ENCODE measurements at regions not wholly inside any gene's neighbourhood (a gene's known extent, or its start where the extent isn't known, plus 50 kb on each side); places are given as distances from the start of the nearest gene placed in this dataset.

DNA sequence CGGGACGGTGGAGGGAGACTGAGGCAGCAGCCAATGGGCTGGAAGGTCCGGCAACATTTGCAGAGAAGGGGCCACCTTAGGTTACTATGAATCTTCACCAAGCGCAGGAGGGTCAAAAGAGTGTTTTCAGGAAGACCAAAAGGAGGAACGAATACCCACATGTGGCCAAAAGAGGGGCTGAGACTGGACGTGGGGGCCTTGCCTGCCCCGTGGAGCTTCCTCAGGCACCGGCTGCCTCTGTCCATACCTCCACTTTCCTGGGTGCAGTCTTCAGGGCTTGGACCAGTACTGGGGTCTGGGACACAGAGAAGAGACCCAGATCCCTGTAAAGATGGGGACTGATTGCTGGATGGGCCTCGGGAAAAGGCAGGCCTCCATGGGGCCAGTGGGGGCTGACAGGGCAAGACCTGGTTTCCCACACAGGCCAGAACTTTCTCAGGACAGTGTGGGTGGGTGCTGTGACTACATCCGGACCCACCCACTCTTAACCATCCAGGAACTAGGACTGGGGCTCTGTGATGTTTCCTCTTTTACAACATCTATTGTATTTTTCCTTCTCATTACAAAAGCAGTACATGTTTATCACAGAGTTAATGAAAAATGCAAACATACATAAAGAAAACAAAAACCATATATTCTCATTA, 294.7 kb downstream of the ZSWIM6 start:
- Histone ChIP-seq H4K91ac (replicated peaks; ENCODE audit: insufficient read length, low read length) (no peak overlapping the region), H4K20me1 (replicated peaks in 1 of 2; ENCODE audit: control insufficient read depth in 1 of 2, insufficient read depth in 2 of 2, low read length in 2 of 2) (no peaks in the 10 kb centered on the region), H3K56ac (replicated peaks; ENCODE audit: insufficient read length, low read depth, low read length) (no peak overlapping the region), H2AK5ac (ENCODE audit: low read depth, low read length) (no peak overlapping the region), H3K9me3 (ENCODE audit: insufficient read depth in 2 of 2, low read depth in 1 of 2, low read length in 1 of 2) (no peaks in the 10 kb centered on the region), H3K79me1 (ENCODE audit: low read depth, low read length) (no peaks in the 10 kb centered on the region), H2BK120ac (replicated peaks; ENCODE audit: low read depth, low read length) (no peak overlapping the region), H3K23me2 (ENCODE audit: low read depth, low read length) (peaks cover 7% of the 10 kb centered on the region; the same call in 1 of the 2 replicates), H2BK12ac (ENCODE audit: low read depth, low read length) (0 out of 2 replicates have a peak overlapping the region, but pooled peaks have one; percentile 68), H3K4me1 (replicated peaks in 1 of 4; ENCODE audit: control insufficient read depth in 3 of 4, insufficient read depth in 4 of 4, low read length in 3 of 4) (peaks cover 7 to 9% (median 8%) of the 10 kb centered on the region in 4 experiments; a peak in 6 of 7 replicates), H3K4me3 (ENCODE audit: extremely low read depth in 1 of 4, insufficient read depth in 2 of 4, low read depth in 3 of 4, low read length in 4 of 4) (peak overlapping the region in 3 of 4 experiments; percentile 40 to 69 (median 53); a peak in 4 of 8 replicates), H4K8ac (ENCODE audit: extremely low read depth, insufficient read depth, low read length) (peak overlapping the region; percentile 3; the same call in 1 of the 2 replicates), H3K27me3 (replicated peaks in 1 of 4; ENCODE audit: control insufficient read depth in 3 of 4, extremely low read depth in 1 of 4, insufficient read depth in 3 of 4, low read length in 3 of 4) (no peaks in the 10 kb centered on the region; a peak in 1 of 7 replicates), H3K23ac (ENCODE audit: insufficient read length) (no peak overlapping the region), H2AFZ (ENCODE audit: low read length) (peak overlapping the region; percentile 63; the same call in 1 of the 2 replicates), H3K4ac (replicated peaks; ENCODE audit: insufficient read length, low read depth, low read length) (peak overlapping the region; percentile 44), H4K5ac (ENCODE audit: insufficient read length, low read depth, low read length) (no peak overlapping the region), H3K27ac (ENCODE audit: low read depth, low read length) (no peak overlapping the region), H3K36me3 (ENCODE audit: control insufficient read depth in 2 of 4, insufficient read depth in 4 of 4, low read length in 3 of 4) (no peaks in the 10 kb centered on the region), H3K18ac (ENCODE audit: extremely low read depth, low read length) (0 out of 2 replicates have a peak overlapping the region, but pooled peaks have one; percentile 53), H3K79me2 (ENCODE audit: control insufficient read depth in 1 of 2, insufficient read depth in 2 of 2, low read length in 2 of 2) (no peaks in the 10 kb centered on the region), H3K4me2 (ENCODE audit: insufficient read depth in 1 of 2, low read depth in 2 of 2, low read length in 2 of 2) (peak overlapping the region; percentile 64 to 94; a peak in 3 of 4 replicates), H2BK20ac (ENCODE audit: low read length) (no peak overlapping the region), H2BK15ac (ENCODE audit: low read length) (no peak overlapping the region), H3K9ac (replicated peaks in 1 of 4; ENCODE audit: extremely low read depth in 1 of 4, low read depth in 3 of 4, low read length in 3 of 4) (no peak overlapping the region), H2BK5ac (ENCODE audit: low read depth, low read length) (no peak overlapping the region), H3K14ac (ENCODE audit: insufficient read length) (no peak overlapping the region)
- FAIRE-seq (no peak), DNase-seq (ENCODE audit: low read depth in 1 of 2, low spot score in 2 of 2) (no peak)
- ChIA-PET CTCF (ENCODE audit: partially characterized antibody) (no interaction called here), POLR2A (ENCODE audit: partially characterized antibody) (interaction anchor here (1.0 to 1.4 kb wide), 2 partner anchors 296 to 463 kb away, joined by 3 read pairs; no protein-coding TSS in a partner anchor)
- WGBS, 2 experiments (ENCODE audit: extremely low coverage in 1 of 2, insufficient coverage in 1 of 2, insufficient read length in 1 of 2, insufficient replicate concordance in 2 of 2, low coverage in 1 of 2, low lambda C conversion rate in 2 of 2, missing lambda C conversion rate in 1 of 2): 63% methylated on average over 9 of the region's 10 CpGs; no CpG with 5 or more reads in 1 of the 2 experiments
- TF ChIP-seq NANOG (IDR thresholded peaks at IDR 0.05; ENCODE audit: insufficient read depth, low read depth, low read length, poor library complexity, severe bottlenecking): no peak
- no peak for TF ChIP-seq KDM4A (IDR thresholded peaks at IDR 0.05; ENCODE audit: low read depth, low read length, severe bottlenecking)
- TF ChIP-seq, protein P1, sequence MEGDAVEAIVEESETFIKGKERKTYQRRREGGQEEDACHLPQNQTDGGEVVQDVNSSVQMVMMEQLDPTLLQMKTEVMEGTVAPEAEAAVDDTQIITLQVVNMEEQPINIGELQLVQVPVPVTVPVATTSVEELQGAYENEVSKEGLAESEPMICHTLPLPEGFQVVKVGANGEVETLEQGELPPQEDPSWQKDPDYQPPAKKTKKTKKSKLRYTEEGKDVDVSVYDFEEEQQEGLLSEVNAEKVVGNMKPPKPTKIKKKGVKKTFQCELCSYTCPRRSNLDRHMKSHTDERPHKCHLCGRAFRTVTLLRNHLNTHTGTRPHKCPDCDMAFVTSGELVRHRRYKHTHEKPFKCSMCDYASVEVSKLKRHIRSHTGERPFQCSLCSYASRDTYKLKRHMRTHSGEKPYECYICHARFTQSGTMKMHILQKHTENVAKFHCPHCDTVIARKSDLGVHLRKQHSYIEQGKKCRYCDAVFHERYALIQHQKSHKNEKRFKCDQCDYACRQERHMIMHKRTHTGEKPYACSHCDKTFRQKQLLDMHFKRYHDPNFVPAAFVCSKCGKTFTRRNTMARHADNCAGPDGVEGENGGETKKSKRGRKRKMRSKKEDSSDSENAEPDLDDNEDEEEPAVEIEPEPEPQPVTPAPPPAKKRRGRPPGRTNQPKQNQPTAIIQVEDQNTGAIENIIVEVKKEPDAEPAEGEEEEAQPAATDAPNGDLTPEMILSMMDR (IDR thresholded peaks at IDR 0.05; ENCODE audit: control extremely low read depth in 1 of 3, insufficient read depth in 1 of 3, low read depth in 1 of 3, low read length in 3 of 3): no peak
- TF ChIP-seq POLR2A (IDR thresholded peaks at IDR 0.05; ENCODE audit: control extremely low read depth in 1 of 2, low read depth in 2 of 2, low read length in 2 of 2): peak in 1 of 2 experiments; percentile 4; a peak in 1 of 3 replicates
